C4-2B (cell line): ENCODE measurements at regions not wholly inside any gene's neighbourhood (a gene's known extent, or its start where the extent isn't known, plus 50 kb on each side); places are given as distances from the start of the nearest gene placed in this dataset.

Source experiments
- H3K27ac ChIP-seq: fragments of 450-650 bp; 2 replicates; pipeline ENCODE4 v1.5.1; 2017
- CTCF ChIP-seq: fragments of 450-650 bp; conservative IDR thresholded peaks from 2 replicates; pipeline ENCODE4 v1.5.1; 2017; ENCODE audit warnings: mild to moderate bottlenecking
- ZFX ChIP-seq: fragments of 450-650 bp; IDR thresholded peaks from 2 replicates; pipeline ENCODE4 v1.6.1; 2017

- no peak for TF ChIP-seq ZFX
- TF ChIP-seq CTCF = peak; percentile 37
- peak overlapping the region; percentile 56; the same call in 1 of the 2 replicates for H3K27ac ChIP-seq
Measured at GRCh38 chr12:48286665-48287064, 64.1 kb downstream of the ZNF641 start.

GRCh38 chr12:48285751-48286650, 64.7 kb downstream of the ZNF641 start:
- no peak for TF ChIP-seq CTCF
- peak overlapping the region; percentile 56; the same call in 1 of the 2 replicates for H3K27ac ChIP-seq

- peak overlapping the region; percentile 46; the same call in 1 of the 2 replicates for H3K27ac ChIP-seq
- TF ChIP-seq CTCF = no peak
- TF ChIP-seq ZFX = no peak
Measured at GRCh38 chr12:48281811-48282210, 68.9 kb downstream of the ZNF641 start.

- no peak overlapping the region for H3K27ac ChIP-seq
- TF ChIP-seq ZFX = no peak
- no peak for TF ChIP-seq CTCF
Measured at GRCh38 chr12:48280572-48280971, 70.1 kb downstream of the ZNF641 start.

- no peak overlapping the region for H3K27ac ChIP-seq
- TF ChIP-seq CTCF (no peak), ZFX (no peak)
Measured at GRCh38 chr12:48279601-48280000, 71.1 kb downstream of the ZNF641 start.

- no peak for TF ChIP-seq CTCF
- TF ChIP-seq ZFX = no peak
Measured at GRCh38 chr12:48279101-48279500, 71.6 kb downstream of the ZNF641 start.

GRCh38 chr12:48276621-48277020, 73.5 kb upstream of the OR10AD1 start:
- no peak overlapping the region for H3K27ac ChIP-seq
- no peak for TF ChIP-seq CTCF
- TF ChIP-seq ZFX = no peak

More at GRCh38 chr12:48279101-48279500, 71.6 kb downstream of the ZNF641 start:
- no peak overlapping the region for H3K27ac ChIP-seq
